Heart right ventricle (tissue), 16 donors: ENCODE measurements at regions not wholly inside any gene's neighbourhood (a gene's known extent, or its start where the extent isn't known, plus 50 kb on each side); places are given as distances from the start of the nearest gene placed in this dataset.

Experiments used
- ATAC-seq, 8 donors: fragments of 200-7000 bp; cut with Tn5 transposase; one replicate each; pipeline ENCODE4 v1.9.1; 2020; ENCODE audit warnings: mild to moderate bottlenecking in 8 of 8, moderate library complexity in 8 of 8, moderate number of reproducible peaks in 1 of 8
- DNase-seq, 2 donors: peaks; one replicate each; pipeline ENCODE4 v3.0.0-alpha.2; 2020
- H3K27ac ChIP-seq, 10 donors: fragments of 200-600 bp; sonication (generic) in 2 of 10; one replicate each; pipeline versions ENCODE4 v1.5.0 to v1.8.0; 2020 to 2022; ENCODE audit warnings: mild to moderate bottlenecking in 3 of 10
- H3K27me3 ChIP-seq, 7 donors: fragments of 200-600 bp; one replicate each; pipeline ENCODE4 v1.8.0; 2021 to 2022; ENCODE audit warnings: mild to moderate bottlenecking in 2 of 7
- H3K36me3 ChIP-seq, 9 donors: fragments of 200-600 bp; sonication (generic) in 1 of 9; one replicate each; pipeline versions ENCODE4 v1.5.0 to v1.8.0; 2020 to 2022; ENCODE audit warnings: mild to moderate bottlenecking in 2 of 9
- H3K4me1 ChIP-seq, 9 donors: fragments of 200-600 bp; sonication (generic) in 1 of 9; one replicate each; pipeline versions ENCODE4 v1.5.0 to v1.8.0; 2020 to 2022; ENCODE audit warnings: mild to moderate bottlenecking in 4 of 9
- H3K4me3 ChIP-seq, 10 donors: fragments of 200-600 bp; sonication (generic) in 2 of 10; one replicate each; pipeline versions ENCODE4 v1.5.0 to v1.8.0; 2020 to 2022; ENCODE audit warnings: mild to moderate bottlenecking in 7 of 10, moderate library complexity in 2 of 10
- H3K9me3 ChIP-seq, 11 donors: fragments of 200-600 bp in 10 of 11; sonication (generic) in 2 of 11; one replicate each; pipeline versions ENCODE4 v1.5.0 to v1.8.0; 2013 to 2022; ENCODE audit warnings: mild to moderate bottlenecking in 2 of 11, control low read depth in 1 of 11, moderate library complexity in 1 of 11
- CTCF ChIP-seq, 9 donors: fragments of 200-600 bp; sonication (generic) in 2 of 9; IDR thresholded peaks; one replicate each; pipeline versions ENCODE4 v1.5.0 to v1.8.0; 2021 to 2022; ENCODE audit warnings: antibody characterized with exemption in 9 of 9, mild to moderate bottlenecking in 5 of 9, moderate library complexity in 1 of 9
- WGBS, 2 donors: extraction: QIAGEN DNeasy Blood & Tissue Kit; methylation state at CpG; one replicate each; pipeline ENCODE4 v1.1.7; 2013; ENCODE audit warnings: inconsistent platforms in 1 of 2; 5-methylcytosine and 5-hydroxymethylcytosine counted together
- intact Hi-C, 10 donors: fragments of 100-400 bp; cut with DNase I; formaldehyde crosslinking; loops; one replicate each; pipeline versions ENCODE4 v1.11.1 to v1.14.2; 2022
- donor health status: Arrhythmogenic right ventricular cardiomyopathy.
- donor health status: ischemic (EF 13 %, LVEDD 7.1; RV severe dilation, severe dysfunction).
- donor health status: healthy with polysubstance abuse.
- donor health status: DM: no; HTN: yes; CAD: no.
- donor health status: DM: no; HTN: no; CAD: no.
- donor health status: ischemic (EF 25% LVEDD 6.9; RV normal size, moderate dysfunction).
- donor health status: ischemic (EF 25% LVEDD 5.7; RV mildly dilated, moderate dysfunction).
- donor health status: healthy.
- donor health status: DM: yes; HTN: yes; CAD: no.
- donor health status: Ischemic cardiomyopathy.
- donor health status: ischemic (EF 35%, LVEDD 5.7; RV mildly dilated, moderate dysfunction).
- donor health status: nonischemic (EF 11% LVEDD 7.7; RV severe dilation, severe dysfunction).
- donor health status: DM: yes; HTN: yes; CAD: no.
- donor health status: PGD.
- donor health status: ischemic (EF 29% LVEDD 5.4; RV normal size, mild dysfunction).
- donor health status: nonischemic (EF 23%, LVEDD 6.1; RV moderate dilation, normal function).

GRCh38 chr10:8794860-8795259, 740.4 kb downstream of the GATA3 start:
- TF ChIP-seq CTCF (IDR thresholded peaks at IDR 0.05): no peak
- intact Hi-C loops: no loop called here
- Histone ChIP-seq H3K36me3 (no peaks in the 10 kb centered on the region), H3K27me3 (no peaks in the 10 kb centered on the region), H3K9me3 (no peaks in the 10 kb centered on the region), H3K4me3 (no peak overlapping the region), H3K4me1 (no peaks in the 10 kb centered on the region), H3K27ac (no peak overlapping the region)
- WGBS, 2 donors: 74 to 88% methylated on average over 2 of the region's 2 CpGs
- no peak for ATAC-seq
- DNase-seq: no peak

- Histone ChIP-seq H3K27me3 (no peaks in the 10 kb centered on the region), H3K4me3 (no peak overlapping the region), H3K36me3 (no peaks in the 10 kb centered on the region), H3K9me3 (no peaks in the 10 kb centered on the region), H3K4me1 (no peaks in the 10 kb centered on the region), H3K27ac (no peak overlapping the region)
- DNase-seq: no peak
- TF ChIP-seq CTCF (IDR thresholded peaks at IDR 0.05): no peak
- WGBS, 2 donors: 54 to 65% methylated on average over 4 of the region's 4 CpGs
- intact Hi-C loops: no loop called here
- no peak for ATAC-seq
Measured at GRCh38 chr10:8800426-8800825, 745.9 kb downstream of the GATA3 start.

- intact Hi-C loops: no loop called here
- TF ChIP-seq CTCF (IDR thresholded peaks at IDR 0.05): no peak
- no peak for DNase-seq
Measured at GRCh38 chr10:8803992-8804391, 749.5 kb downstream of the GATA3 start.

GRCh38 chr10:8810677-8811076, 756.2 kb downstream of the GATA3 start:
- no peaks in the 10 kb centered on the region for H3K36me3 ChIP-seq
- no peak overlapping the region for H3K27ac ChIP-seq
- intact Hi-C loops: no loop called here
- DNase-seq (no peak), ATAC-seq (no peak)
- no peak overlapping the region for H3K4me3 ChIP-seq
- H3K27me3 ChIP-seq: no peaks in the 10 kb centered on the region
- TF ChIP-seq CTCF (IDR thresholded peaks at IDR 0.05): no peak
- H3K9me3 ChIP-seq: peaks cover 0 to 34% (median 4%) of the 10 kb centered on the region in 11 donors
- H3K4me1 ChIP-seq: no peaks in the 10 kb centered on the region

More at GRCh38 chr10:8803992-8804391, 749.5 kb downstream of the GATA3 start:
- Histone ChIP-seq H3K27ac (no peak overlapping the region), H3K4me3 (no peak overlapping the region), H3K36me3 (no peaks in the 10 kb centered on the region), H3K4me1 (no peaks in the 10 kb centered on the region), H3K27me3 (no peaks in the 10 kb centered on the region), H3K9me3 (peaks cover 0 to 25% (median 0%) of the 10 kb centered on the region in 11 donors)
- ATAC-seq: no peak
- 47 to 51% methylated on average over 3 of the region's 3 CpGs for WGBS, 2 donors

GRCh38 chr10:8811201-8811600, 756.7 kb downstream of the GATA3 start:
- Histone ChIP-seq H3K4me1 (no peaks in the 10 kb centered on the region), H3K27me3 (no peaks in the 10 kb centered on the region), H3K36me3 (no peaks in the 10 kb centered on the region), H3K27ac (no peak overlapping the region), H3K4me3 (no peak overlapping the region), H3K9me3 (peaks cover 0 to 30% (median 4%) of the 10 kb centered on the region in 11 donors)
- DNase-seq (no peak), ATAC-seq (no peak)
- TF ChIP-seq CTCF (IDR thresholded peaks at IDR 0.05): no peak
- 53 to 67% methylated on average over 1 of the region's 1 CpG for WGBS, 2 donors
- intact Hi-C loops: no loop called here
